ENCODE measurements at regions not wholly inside any gene's neighbourhood (a gene's known extent, or its start where the extent isn't known, plus 50 kb on each side); places are given as distances from the start of the nearest gene placed in this dataset.

DNA sequence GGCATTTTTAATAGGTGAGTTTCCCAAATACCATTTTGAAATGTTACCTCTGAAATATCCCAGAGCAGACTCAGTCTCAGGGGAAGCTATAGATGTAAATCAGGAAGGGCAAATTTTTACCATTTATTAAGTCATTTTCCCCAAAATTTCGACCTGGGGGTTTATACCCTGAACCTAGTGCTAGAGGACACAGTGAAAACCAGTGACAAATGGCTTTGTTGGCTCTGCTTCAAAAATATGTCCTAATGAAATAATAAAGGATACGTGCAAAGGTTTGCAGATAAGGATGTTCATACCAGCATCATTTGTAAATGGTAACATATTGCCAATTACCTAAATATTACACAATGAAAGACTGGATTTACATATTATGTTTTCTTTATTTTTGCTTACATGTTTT is 546.7 kb upstream of the ADAMTS9 start:
- TF ChIP-seq, protein P1, sequence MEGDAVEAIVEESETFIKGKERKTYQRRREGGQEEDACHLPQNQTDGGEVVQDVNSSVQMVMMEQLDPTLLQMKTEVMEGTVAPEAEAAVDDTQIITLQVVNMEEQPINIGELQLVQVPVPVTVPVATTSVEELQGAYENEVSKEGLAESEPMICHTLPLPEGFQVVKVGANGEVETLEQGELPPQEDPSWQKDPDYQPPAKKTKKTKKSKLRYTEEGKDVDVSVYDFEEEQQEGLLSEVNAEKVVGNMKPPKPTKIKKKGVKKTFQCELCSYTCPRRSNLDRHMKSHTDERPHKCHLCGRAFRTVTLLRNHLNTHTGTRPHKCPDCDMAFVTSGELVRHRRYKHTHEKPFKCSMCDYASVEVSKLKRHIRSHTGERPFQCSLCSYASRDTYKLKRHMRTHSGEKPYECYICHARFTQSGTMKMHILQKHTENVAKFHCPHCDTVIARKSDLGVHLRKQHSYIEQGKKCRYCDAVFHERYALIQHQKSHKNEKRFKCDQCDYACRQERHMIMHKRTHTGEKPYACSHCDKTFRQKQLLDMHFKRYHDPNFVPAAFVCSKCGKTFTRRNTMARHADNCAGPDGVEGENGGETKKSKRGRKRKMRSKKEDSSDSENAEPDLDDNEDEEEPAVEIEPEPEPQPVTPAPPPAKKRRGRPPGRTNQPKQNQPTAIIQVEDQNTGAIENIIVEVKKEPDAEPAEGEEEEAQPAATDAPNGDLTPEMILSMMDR (IDR thresholded peaks at IDR 0.05) = no peak
- TF ChIP-seq POLR2A (IDR thresholded peaks at IDR 0.05) = no peak
